Activated CD8-positive, alpha-beta T cell treated with anti-CD3 and anti-CD28 coated beads for 36 hours (primary cell): ENCODE measurements at regions not wholly inside any gene's neighbourhood (a gene's known extent, or its start where the extent isn't known, plus 50 kb on each side); places are given as distances from the start of the nearest gene placed in this dataset.

ENCODE experiments used
- ATAC-seq: fragments of 200-7000 bp; cut with Tn5 transposase; one replicate; pipeline ENCODE4 v1.10.0; 2021; ENCODE audit warnings: mild to moderate bottlenecking, moderate library complexity
- CTCF ChIA-PET: fragments of 350-600 bp; sonication (Branson Sonifier 250); formaldehyde crosslinking; loops from one replicate; lab custom pipeline; 2021; ENCODE audit warnings: antibody characterized with exemption; lab: Charles Lee
- POLR2A ChIA-PET: fragments of 350-600 bp; sonication (Branson Sonifier 250); formaldehyde crosslinking; loops from one replicate; lab custom pipeline; 2021; ENCODE audit warnings: antibody characterized with exemption; lab: Charles Lee
- DNase-seq: peaks from one replicate; pipeline ENCODE4 v3.0.0-alpha.2; 2020
- H3K27ac Mint-ChIP-seq: one replicate; pipeline ENCODE4 v1.8.0; 2021; ENCODE audit warnings: mild to moderate bottlenecking, mixed read lengths
- H3K27me3 Mint-ChIP-seq: one replicate; pipeline ENCODE4 v1.8.0; 2021; ENCODE audit warnings: mixed read lengths
- H3K36me3 Mint-ChIP-seq: one replicate; pipeline ENCODE4 v1.8.0; 2021; ENCODE audit warnings: low read depth, mixed read lengths
- H3K4me1 Mint-ChIP-seq: one replicate; pipeline ENCODE4 v1.8.0; 2021; ENCODE audit warnings: low read depth, mixed read lengths
- H3K4me3 Mint-ChIP-seq: one replicate; pipeline ENCODE4 v1.8.0; 2021; ENCODE audit warnings: mild to moderate bottlenecking, moderate library complexity, mixed read lengths
- H3K9me3 Mint-ChIP-seq: one replicate; pipeline ENCODE4 v1.8.0; 2021; ENCODE audit warnings: mixed read lengths
- intact Hi-C: fragments of 100-400 bp; cut with micrococcal nuclease; formaldehyde crosslinking; loops from one replicate; pipeline ENCODE4 v1.10.0; 2022
- TF ChIP-seq, protein P1 (sequence below): fragments of 200-600 bp; IDR thresholded peaks from one replicate; pipeline ENCODE4 v1.8.0; 2022; ENCODE audit warnings: antibody characterized with exemption, mild to moderate bottlenecking

DNA sequence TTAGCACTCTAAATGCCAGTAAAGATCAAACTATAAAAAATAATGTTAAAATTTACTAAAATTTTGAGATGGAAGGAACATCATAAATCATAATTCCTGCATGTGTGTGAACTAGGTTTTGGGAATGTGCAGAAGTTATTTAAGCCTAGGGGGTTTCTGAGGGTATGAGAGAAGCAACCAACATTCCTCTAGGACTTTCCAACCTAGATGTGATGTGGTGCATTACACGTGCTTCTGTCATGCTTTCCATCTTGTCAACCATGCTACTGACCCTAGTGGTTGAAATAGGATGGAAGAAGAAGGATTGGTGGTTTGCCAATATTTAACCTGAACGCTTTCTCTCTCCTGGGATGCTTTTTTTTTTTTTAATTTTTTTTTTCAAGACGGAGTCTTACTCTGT, 209.3 kb downstream of the AEBP2 start:
- DNase-seq (no peak), ATAC-seq (no peak)
- H3K36me3 Mint-ChIP-seq, result peaks cover 2% of the 10 kb centered on the region
- TF ChIP-seq, protein P1, sequence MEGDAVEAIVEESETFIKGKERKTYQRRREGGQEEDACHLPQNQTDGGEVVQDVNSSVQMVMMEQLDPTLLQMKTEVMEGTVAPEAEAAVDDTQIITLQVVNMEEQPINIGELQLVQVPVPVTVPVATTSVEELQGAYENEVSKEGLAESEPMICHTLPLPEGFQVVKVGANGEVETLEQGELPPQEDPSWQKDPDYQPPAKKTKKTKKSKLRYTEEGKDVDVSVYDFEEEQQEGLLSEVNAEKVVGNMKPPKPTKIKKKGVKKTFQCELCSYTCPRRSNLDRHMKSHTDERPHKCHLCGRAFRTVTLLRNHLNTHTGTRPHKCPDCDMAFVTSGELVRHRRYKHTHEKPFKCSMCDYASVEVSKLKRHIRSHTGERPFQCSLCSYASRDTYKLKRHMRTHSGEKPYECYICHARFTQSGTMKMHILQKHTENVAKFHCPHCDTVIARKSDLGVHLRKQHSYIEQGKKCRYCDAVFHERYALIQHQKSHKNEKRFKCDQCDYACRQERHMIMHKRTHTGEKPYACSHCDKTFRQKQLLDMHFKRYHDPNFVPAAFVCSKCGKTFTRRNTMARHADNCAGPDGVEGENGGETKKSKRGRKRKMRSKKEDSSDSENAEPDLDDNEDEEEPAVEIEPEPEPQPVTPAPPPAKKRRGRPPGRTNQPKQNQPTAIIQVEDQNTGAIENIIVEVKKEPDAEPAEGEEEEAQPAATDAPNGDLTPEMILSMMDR, result no peak
- H3K4me1 Mint-ChIP-seq, result peaks cover 5% of the 10 kb centered on the region
- POLR2A ChIA-PET, result interaction anchor here (0.8 kb wide), 1 partner anchor 145 kb away, joined by 3 read pairs; no protein-coding TSS in a partner anchor
- intact Hi-C loops, result no loop called here
- no peak overlapping the region for H3K27ac Mint-ChIP-seq
- no peak overlapping the region for H3K4me3 Mint-ChIP-seq
- CTCF ChIA-PET, result no interaction called here
- H3K27me3 Mint-ChIP-seq, result no peaks in the 10 kb centered on the region
- peaks cover 10% of the 10 kb centered on the region for H3K9me3 Mint-ChIP-seq

GRCh38 chr12:19652386-19652785, 213.1 kb downstream of the AEBP2 start:
- no peak overlapping the region for H3K27ac Mint-ChIP-seq
- H3K27me3 Mint-ChIP-seq, result no peaks in the 10 kb centered on the region
- ATAC-seq (no peak), DNase-seq (no peak)
- peaks cover 4% of the 10 kb centered on the region for H3K9me3 Mint-ChIP-seq
- H3K4me1 Mint-ChIP-seq, result peaks cover 9% of the 10 kb centered on the region
- ChIA-PET POLR2A (no interaction called here), CTCF (interaction anchor here (1.6 kb wide), 1 partner anchor 13 kb away, joined by 3 read pairs; no protein-coding TSS in a partner anchor)
- H3K4me3 Mint-ChIP-seq, result no peak overlapping the region
- TF ChIP-seq, protein P1, result no peak
- intact Hi-C loops, result no loop called here
- no peaks in the 10 kb centered on the region for H3K36me3 Mint-ChIP-seq

GRCh38 chr12:19654650-19655376, 215.5 kb downstream of the AEBP2 start:
- TF ChIP-seq, protein P1, result no peak
- Mint-ChIP-seq H3K4me3 (no peak overlapping the region), H3K4me1 (peaks cover 6% of the 10 kb centered on the region), H3K36me3 (no peaks in the 10 kb centered on the region), H3K9me3 (no peaks in the 10 kb centered on the region), H3K27ac (no peak overlapping the region), H3K27me3 (no peaks in the 10 kb centered on the region)
- no peak for DNase-seq
- ATAC-seq, result no peak
- ChIA-PET CTCF (no interaction called here), POLR2A (no interaction called here)
- intact Hi-C loops, result no loop called here

- ChIA-PET CTCF (interaction anchor here (1.5 kb wide), 1 partner anchor 14 kb away, joined by 7 read pairs; no protein-coding TSS in a partner anchor), POLR2A (no interaction called here)
- TF ChIP-seq, protein P1, result no peak
- intact Hi-C loops, result no loop called here
- DNase-seq, result no peak
- Mint-ChIP-seq H3K27ac (no peak overlapping the region), H3K4me3 (no peak overlapping the region), H3K27me3 (no peaks in the 10 kb centered on the region), H3K4me1 (peaks cover 12% of the 10 kb centered on the region), H3K9me3 (no peaks in the 10 kb centered on the region), H3K36me3 (no peaks in the 10 kb centered on the region)
- ATAC-seq, result no peak
Measured at GRCh38 chr12:19657118-19657731, 217.9 kb downstream of the AEBP2 start.

DNA sequence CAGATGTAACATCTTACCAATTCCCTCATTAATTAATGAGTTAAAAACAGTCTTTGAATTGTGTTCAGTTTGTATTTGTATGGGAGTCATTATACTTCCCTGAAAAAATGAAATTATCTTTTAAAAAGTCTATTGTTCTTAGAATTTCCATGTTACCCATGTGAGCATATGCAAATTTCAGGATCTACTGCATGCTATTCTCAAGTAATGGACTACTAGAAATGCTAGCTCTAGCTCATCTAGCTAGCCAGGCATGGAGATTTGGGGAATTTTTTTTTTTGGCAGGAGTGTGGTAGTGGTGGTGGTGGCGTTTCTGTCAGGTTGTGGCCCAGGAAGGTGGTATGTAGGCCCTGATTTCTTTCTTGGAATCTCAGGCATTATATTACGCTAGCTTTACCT, 218.4 kb downstream of the AEBP2 start:
- POLR2A ChIA-PET, result no interaction called here
- Mint-ChIP-seq H3K9me3 (no peaks in the 10 kb centered on the region), H3K4me1 (peaks cover 12% of the 10 kb centered on the region), H3K27me3 (no peaks in the 10 kb centered on the region), H3K27ac (no peak overlapping the region), H3K36me3 (no peaks in the 10 kb centered on the region), H3K4me3 (no peak overlapping the region)
- intact Hi-C loops, result no loop called here
- TF ChIP-seq, protein P1, result no peak
- ATAC-seq (no peak), DNase-seq (no peak)
- CTCF ChIA-PET, result interaction anchor here (1.5 kb wide), 1 partner anchor 14 kb away, joined by 7 read pairs; no protein-coding TSS in a partner anchor
